ENCODE measurements at regions not wholly inside any gene's neighbourhood (a gene's known extent, or its start where the extent isn't known, plus 50 kb on each side); places are given as distances from the start of the nearest gene placed in this dataset.

DNA sequence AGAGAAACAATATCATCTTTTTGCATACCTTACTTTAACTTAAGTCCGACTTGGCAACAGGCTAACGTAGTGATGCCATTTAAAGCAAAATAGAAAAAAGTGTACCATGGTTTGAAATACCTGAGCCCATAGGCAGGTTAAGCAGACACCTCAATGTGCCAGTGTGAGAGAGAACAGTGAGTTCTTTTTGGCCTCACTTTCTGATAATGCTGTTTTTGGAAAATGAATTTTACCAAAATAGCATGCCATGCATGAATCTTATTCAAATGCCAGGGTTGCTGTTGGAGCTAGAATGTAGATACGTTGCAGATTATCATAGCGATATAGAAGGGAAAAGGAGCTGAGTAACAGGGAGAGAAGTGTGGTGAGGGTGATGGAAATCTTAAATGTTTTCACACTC, 170.2 kb downstream of the OTOR start:
- Histone ChIP-seq H3K9me3 (ENCODE audit: insufficient read depth, low read length) (no peaks in the 10 kb centered on the region), H3K27me3 (ENCODE audit: low read length) (no peaks in the 10 kb centered on the region), H3K4me3 (ENCODE audit: insufficient read depth, low read length, poor library complexity, severe bottlenecking) (no peak overlapping the region), H3F3A (ENCODE audit: insufficient read depth) (no peaks in the 10 kb centered on the region), H3K9ac (ENCODE audit: low read length) (no peak overlapping the region), H3K4me2 (ENCODE audit: low read depth, low read length, poor library complexity, severe bottlenecking) (no peak overlapping the region), H3K27ac (ENCODE audit: low read depth, low read length) (no peak overlapping the region), H3K9me2 (replicated peaks; ENCODE audit: insufficient read depth, low read length) (no peaks in the 10 kb centered on the region), H3K36me3 (ENCODE audit: low read length) (no peaks in the 10 kb centered on the region), H2AFZ (ENCODE audit: low read depth, low read length, severe bottlenecking) (no peak overlapping the region), H4K20me1 (ENCODE audit: low read depth, low read length) (no peaks in the 10 kb centered on the region), H3K79me2 (ENCODE audit: insufficient read depth, low read length) (no peaks in the 10 kb centered on the region)
- TF ChIP-seq EZH2phosphoT487 (conservative IDR thresholded peaks at IDR 0.05; ENCODE audit: low read length) (no peak), CTCF (IDR thresholded peaks at IDR 0.05; ENCODE audit: insufficient read depth, low read length, poor library complexity, severe bottlenecking) (no peak)

DNA sequence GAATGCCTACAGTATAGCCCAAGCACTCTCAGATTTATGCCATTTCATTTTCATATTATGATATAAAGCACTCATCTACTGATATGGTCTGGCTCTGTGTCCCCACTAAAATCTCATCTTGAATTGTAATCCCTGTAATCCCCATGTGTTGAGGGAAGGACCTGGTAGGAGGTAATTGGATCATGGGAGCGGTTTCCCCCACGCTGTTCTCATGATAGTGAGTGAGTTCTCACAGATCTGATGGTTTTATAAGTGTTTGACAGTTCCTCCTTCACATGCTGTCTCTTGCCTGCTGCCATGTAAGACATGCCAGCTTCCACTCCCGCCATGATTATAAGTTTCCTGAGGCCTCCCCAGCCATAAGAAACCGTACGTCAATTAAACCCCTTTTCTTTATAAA, 171.7 kb downstream of the OTOR start:
- no peaks in the 10 kb centered on the region for H3K27me3 ChIP-seq (ENCODE audit: low read length)

GRCh38 chr20:16922834-16923233, 174.7 kb downstream of the OTOR start:
- Histone ChIP-seq H3K27me3 (ENCODE audit: low read length) (no peaks in the 10 kb centered on the region), H3K9ac (ENCODE audit: low read length) (no peak overlapping the region), H3K4me3 (ENCODE audit: insufficient read depth, low read length, poor library complexity, severe bottlenecking) (no peak overlapping the region), H4K20me1 (ENCODE audit: low read depth, low read length) (no peaks in the 10 kb centered on the region), H3K4me2 (ENCODE audit: low read depth, low read length, poor library complexity, severe bottlenecking) (no peak overlapping the region), H3K36me3 (ENCODE audit: low read length) (no peaks in the 10 kb centered on the region), H3K9me2 (replicated peaks; ENCODE audit: insufficient read depth, low read length) (no peaks in the 10 kb centered on the region), H3K27ac (ENCODE audit: low read depth, low read length) (no peak overlapping the region), H3F3A (ENCODE audit: insufficient read depth) (no peaks in the 10 kb centered on the region), H2AFZ (ENCODE audit: low read depth, low read length, severe bottlenecking) (no peak overlapping the region), H3K9me3 (ENCODE audit: insufficient read depth, low read length) (no peaks in the 10 kb centered on the region), H3K79me2 (ENCODE audit: insufficient read depth, low read length) (no peaks in the 10 kb centered on the region)
- TF ChIP-seq EZH2phosphoT487 (conservative IDR thresholded peaks at IDR 0.05; ENCODE audit: low read length) = no peak

More for the DNA sequence above, 171.7 kb downstream of the OTOR start:
- TF ChIP-seq CTCF (IDR thresholded peaks at IDR 0.05; ENCODE audit: insufficient read depth, low read length, poor library complexity, severe bottlenecking) (no peak), EZH2phosphoT487 (conservative IDR thresholded peaks at IDR 0.05; ENCODE audit: low read length) (no peak)
- Histone ChIP-seq H3K9me2 (replicated peaks; ENCODE audit: insufficient read depth, low read length) (no peaks in the 10 kb centered on the region), H3K9me3 (ENCODE audit: insufficient read depth, low read length) (no peaks in the 10 kb centered on the region), H3K79me2 (ENCODE audit: insufficient read depth, low read length) (no peaks in the 10 kb centered on the region), H4K20me1 (ENCODE audit: low read depth, low read length) (no peaks in the 10 kb centered on the region), H2AFZ (ENCODE audit: low read depth, low read length, severe bottlenecking) (no peak overlapping the region), H3K27ac (ENCODE audit: low read depth, low read length) (no peak overlapping the region), H3K36me3 (ENCODE audit: low read length) (no peaks in the 10 kb centered on the region), H3F3A (ENCODE audit: insufficient read depth) (no peaks in the 10 kb centered on the region), H3K4me3 (ENCODE audit: insufficient read depth, low read length, poor library complexity, severe bottlenecking) (no peak overlapping the region), H3K4me2 (ENCODE audit: low read depth, low read length, poor library complexity, severe bottlenecking) (no peak overlapping the region), H3K9ac (ENCODE audit: low read length) (no peak overlapping the region)

DNA sequence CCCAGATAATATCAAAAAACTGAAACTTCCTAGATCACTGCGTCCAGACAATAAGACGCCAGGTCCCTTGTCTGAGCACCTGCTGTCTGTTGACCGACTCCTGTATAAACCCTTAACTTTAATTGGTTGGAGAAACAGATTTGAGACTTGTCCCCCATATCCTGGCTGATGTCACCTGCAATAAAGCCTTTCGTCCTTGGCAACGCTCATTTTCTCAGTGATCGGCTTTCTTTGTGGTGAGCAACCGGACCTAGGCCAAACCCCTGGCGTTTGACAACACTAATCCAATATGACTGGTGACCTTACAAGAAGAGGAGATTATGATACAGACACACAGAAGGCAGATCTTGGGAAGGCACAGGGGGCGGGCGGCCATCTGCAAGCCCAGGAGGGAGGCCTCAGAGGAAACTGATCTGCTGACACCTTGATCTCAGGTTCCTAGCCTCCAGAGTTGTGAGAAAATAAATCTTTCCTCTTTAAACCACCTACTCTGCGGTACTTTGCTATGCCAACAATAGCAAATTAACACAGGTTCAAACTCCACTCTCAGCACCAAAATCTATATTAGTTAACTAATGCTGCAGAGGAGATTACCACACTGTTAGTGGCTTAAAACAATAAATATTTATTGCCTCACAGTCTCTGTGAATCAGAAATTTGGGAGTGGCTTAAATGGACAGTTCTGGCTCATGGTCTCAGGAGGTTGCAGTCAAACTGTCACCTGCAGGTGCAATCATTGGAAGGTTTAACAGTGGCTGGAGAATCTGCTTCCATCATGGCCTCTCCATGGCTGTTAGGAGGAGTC, 178.7 kb downstream of the OTOR start:
- Histone ChIP-seq H4K20me1 (ENCODE audit: low read depth, low read length) (no peaks in the 10 kb centered on the region), H3K9ac (ENCODE audit: low read length) (no peak overlapping the region), H3F3A (ENCODE audit: insufficient read depth) (no peaks in the 10 kb centered on the region), H3K4me2 (ENCODE audit: low read depth, low read length, poor library complexity, severe bottlenecking) (no peak overlapping the region), H3K27me3 (ENCODE audit: low read length) (no peaks in the 10 kb centered on the region), H2AFZ (ENCODE audit: low read depth, low read length, severe bottlenecking) (no peak overlapping the region), H3K4me3 (ENCODE audit: insufficient read depth, low read length, poor library complexity, severe bottlenecking) (no peak overlapping the region), H3K9me2 (replicated peaks; ENCODE audit: insufficient read depth, low read length) (no peaks in the 10 kb centered on the region), H3K79me2 (ENCODE audit: insufficient read depth, low read length) (no peaks in the 10 kb centered on the region), H3K9me3 (ENCODE audit: insufficient read depth, low read length) (no peaks in the 10 kb centered on the region), H3K36me3 (ENCODE audit: low read length) (no peaks in the 10 kb centered on the region), H3K27ac (ENCODE audit: low read depth, low read length) (no peak overlapping the region)
- TF ChIP-seq EZH2phosphoT487 (conservative IDR thresholded peaks at IDR 0.05; ENCODE audit: low read length) (no peak), CTCF (IDR thresholded peaks at IDR 0.05; ENCODE audit: insufficient read depth, low read length, poor library complexity, severe bottlenecking) (no peak)

Data from SU-DHL-6 (cell line).